NCI-H748 treated with DMSO at 0.1 percent for 48 hours (cell line): ENCODE measurements at regions not wholly inside any gene's neighbourhood (a gene's known extent, or its start where the extent isn't known, plus 50 kb on each side); places are given as distances from the start of the nearest gene placed in this dataset.
"Not testable (repeated sequence)": the region's sequence is repeated elsewhere in the genome, so short reads cannot be mapped to it uniquely, and the experiment has no call there.

Experiments used
- DNase-seq: peaks from one replicate; lab custom pipeline; 2025; lab: John Stamatoyannopoulos, UW

DNA sequence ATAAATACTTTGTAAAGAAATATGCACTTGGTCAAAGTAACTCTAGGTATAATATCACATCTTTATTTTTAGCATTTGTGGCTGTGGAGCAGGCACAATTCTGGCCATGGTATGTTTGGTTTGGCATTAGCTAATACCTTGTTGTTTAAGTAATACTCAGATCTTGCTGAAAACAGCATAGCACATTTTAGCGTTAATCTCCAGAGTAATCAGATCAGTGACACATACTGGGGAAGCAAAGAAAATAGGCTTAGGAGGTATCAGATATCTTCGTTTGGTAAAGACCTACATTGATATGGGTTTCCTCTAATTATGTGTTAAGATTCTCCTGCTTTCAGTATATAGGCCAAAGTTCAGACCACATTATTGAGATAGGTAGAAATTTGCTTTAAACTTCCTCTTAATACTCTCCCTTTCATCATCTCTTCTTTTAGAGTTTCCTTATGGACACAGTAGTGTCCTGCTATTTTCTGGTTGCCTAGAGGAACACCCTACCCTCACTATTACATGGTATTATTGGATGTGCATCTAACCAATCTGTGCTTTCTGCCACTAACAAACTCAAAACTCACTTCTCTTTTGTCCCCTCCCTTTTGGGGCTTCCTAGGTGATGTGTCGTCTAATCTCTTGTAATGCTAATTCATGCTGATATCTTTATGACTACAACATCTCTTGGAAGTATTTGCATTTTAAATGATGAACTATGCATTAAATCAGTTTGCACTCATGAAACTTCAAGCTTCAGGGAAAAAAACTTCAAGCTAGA, 437.3 kb upstream of the ADAMTSL1 start:
- DNase-seq, result no peak

DNA sequence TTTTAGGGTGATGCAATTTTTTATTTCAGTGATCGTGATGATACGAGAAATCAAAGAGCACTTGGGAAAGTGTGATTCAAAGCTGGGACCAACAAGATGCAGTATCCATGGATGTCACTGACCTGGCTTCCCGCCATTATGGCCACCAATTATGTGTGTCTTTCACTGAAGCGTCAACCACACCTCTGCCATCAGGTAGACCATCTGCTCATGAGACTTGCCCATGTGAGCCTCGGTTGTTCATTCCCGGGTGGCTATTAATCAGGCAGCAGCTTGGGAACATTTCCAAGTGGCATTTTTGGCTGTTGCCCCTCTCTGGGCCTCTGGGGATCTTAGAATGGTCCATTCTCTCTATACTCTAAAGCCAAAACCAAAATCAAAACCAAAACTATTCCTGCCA, 436.0 kb upstream of the ADAMTSL1 start:
- no peak for DNase-seq

DNA sequence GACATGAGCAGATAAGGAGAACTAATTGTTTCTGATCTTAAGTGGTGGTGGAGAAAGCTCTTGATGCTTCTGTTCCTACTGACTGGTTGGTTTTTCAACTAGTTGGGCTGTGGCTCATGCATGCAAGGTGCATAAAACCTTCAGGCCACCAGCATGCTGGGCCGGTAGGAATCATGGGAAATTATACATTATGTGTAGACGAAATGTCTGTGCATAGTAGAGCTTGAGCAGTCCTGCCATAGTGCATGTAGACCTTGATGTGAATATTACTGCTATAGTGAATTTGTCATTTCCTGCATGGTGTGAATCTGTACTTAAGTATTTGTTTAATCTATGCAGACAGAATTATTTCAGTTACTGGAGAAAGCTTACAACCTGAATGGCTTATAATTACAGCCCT, 433.6 kb upstream of the ADAMTSL1 start:
- DNase-seq, result no peak

DNA sequence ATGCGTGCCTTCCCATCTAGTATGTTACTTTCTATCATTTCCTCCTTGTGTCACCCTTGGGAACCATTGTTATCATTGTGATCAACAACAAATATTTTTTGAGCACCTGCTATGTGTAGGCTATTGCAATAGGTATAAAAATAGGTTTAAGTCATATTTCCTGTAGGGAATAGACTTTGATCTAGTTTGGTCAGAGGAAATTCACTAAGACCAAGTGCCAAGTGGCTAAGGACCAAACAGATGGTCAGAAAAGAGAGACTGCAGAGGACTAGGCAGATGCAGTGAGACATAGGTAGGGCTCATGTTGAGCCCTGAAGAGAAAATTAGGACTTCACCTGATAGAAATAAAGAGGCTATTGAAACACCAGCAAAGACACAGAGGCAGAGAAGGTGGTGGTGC, 430.0 kb upstream of the ADAMTSL1 start:
- no peak for DNase-seq

DNA sequence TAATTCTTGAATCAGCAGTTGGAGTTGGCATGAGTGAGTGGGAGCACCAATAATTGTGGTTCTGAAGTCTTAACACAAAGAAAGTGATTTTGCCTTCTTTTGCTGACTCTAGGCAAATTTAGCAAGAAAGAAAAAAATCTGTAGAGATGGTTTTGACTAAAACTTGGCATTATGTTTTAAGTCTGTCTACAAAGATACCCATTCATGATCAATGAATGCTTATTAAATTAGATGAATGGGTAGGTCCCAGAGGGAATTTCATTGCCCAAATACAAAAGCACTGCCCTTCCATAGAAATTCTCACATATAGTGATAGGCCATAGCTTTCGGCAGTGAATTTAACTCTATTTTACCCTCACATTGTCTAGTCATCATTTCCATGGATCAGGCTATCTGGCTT, 428.6 kb upstream of the ADAMTSL1 start:
- no peak for DNase-seq

DNA sequence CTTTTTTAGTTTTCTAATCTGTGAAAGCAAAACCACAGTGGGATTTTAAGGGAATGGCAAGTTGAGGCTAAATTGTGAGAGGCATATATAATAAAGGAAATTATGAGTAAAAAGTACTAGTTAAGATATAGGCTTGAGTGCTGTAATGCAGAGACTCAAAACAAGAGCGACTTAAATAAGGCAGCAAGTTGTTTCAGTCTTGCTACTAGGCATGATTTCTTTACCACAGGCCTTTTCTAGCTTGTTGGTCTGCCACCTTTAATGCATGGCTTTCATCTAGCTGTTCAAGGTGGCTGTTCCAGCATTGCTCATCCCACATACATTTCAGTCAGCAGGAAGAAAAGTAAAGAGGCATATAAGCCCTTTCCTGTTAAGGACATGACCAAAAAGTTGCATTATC, 427.9 kb upstream of the ADAMTSL1 start:
- DNase-seq, result no peak

DNA sequence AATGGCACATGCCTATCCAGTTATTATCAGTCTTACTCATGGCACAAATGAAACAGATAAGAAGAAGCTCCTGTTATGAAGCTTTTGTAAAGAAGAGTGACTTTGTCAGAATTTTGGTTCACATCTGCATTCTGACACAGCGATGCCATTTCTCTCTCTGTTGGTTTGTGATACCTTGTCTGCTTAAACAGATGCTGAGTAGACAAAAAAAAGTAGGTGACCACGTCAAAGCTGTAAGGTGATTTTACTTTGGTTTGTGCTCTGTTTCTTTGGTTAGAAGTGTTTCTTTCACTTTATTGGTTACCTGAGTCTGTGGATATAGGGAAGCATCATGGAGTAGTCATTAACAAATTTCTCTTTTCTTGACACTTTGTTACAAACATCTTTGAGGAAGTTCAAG, 422.3 kb upstream of the ADAMTSL1 start:
- DNase-seq, result no peak

DNA sequence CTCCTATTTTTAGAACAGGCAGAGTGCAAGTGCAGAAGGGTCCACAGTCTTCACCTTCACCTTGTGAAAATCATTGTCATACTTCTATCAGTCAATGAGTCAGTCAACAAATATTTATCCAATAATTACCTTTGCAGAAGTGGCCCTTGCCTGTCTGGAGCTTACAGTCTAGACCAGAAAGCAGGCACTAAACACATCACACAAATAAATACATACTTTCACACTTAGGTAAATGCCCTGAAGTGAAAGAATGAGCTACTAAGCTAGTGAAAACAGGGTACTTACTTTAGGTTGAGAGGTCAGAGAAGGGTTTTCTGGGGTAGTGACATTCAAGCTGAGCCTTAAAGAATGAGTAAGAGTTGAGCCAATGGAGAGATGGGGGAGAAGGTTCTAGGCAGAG, 421.9 kb upstream of the ADAMTSL1 start:
- no peak for DNase-seq

DNA sequence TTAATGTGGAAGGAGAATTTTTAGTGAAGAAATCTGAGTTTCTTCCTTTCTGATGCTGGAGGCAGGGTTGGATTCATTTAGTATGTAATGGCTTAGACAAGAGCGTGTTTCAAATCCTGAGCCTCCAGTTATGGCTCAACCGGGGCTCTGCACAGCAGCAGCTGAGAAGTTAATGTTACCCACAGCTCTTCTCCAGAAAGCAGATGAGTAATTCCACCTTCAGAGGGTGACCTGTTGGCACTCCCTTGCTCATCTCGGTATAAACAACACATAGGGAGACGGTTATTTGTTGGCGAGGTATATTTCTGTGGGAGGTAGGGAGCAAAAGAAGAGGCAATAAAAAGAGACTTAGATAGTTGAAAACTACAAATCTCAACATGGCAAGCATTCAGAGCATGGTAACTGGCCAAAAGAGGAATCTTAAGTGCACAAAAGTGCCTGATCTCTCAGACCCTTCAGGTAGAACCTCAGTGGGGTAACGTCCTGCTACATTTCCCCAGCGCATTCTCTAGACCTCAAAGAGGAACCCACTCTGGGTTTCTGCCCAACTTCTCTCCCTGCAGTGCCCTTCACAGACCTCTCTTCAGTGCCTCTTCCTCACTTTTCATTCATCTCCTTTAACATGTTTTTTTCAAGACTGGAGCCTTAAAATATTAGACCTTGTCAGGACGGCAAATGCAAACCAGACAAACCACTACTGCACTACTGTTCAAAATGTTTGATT, 417.5 kb upstream of the ADAMTSL1 start:
- DNase-seq, result no peak

DNA sequence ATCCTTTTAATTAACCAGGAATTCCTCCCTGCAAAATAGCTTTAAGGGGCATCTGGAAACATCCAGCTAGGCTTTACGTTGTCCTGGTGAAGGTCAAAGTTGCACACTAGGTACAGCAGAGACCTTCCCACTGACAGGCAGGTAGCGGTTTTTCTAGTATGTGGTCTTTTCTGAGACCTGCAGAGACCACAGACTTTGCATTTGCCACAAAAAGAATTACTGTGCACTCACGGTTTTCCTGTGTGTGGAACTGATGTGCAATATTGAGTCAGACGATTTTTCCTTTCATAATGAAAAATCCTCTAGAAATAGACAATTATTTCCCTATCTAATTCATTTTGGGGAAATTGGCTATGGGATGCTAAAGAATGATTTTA, 417.0 kb upstream of the ADAMTSL1 start:
- no peak for DNase-seq

DNA sequence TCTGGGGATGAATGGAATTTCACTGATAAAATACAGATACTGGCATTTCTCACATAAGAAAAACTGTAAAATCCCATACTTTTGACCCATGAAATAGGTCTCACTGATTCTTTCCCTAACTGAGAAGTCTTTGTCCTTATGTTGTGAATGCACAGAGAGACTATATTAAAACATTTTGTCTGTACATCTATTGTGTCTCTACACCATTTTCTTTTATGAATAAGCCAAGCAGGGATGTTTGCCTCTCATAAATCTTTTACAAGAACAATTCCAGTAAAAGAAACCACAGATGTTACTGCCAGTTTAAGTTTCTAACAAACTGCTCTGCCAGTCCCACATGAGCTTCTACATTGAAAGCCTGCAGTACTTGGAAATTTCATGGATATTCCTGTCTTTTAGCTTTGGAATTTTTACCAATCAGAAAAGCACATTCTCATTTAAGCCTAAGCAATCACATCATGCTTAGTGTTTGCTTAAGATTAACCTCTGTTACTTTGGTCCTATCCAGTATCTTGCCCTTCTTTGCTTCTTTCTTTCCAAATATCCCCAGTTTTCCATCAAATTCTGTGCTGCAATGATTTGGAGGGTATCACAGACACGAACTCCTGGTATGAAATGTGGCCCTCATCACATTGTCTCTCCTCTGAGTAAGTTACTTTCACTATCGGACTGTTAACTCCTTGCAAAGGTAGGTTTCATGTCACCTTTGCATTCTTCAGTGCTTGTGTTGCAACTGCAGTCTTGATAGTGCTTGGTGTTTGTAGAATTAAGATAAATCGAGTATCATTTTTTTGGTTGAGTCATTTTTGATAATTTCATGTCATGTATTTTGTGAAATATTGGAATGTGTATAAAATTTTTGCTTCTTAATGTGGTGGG, 415.1 kb upstream of the ADAMTSL1 start:
- DNase-seq, result no peak

DNA sequence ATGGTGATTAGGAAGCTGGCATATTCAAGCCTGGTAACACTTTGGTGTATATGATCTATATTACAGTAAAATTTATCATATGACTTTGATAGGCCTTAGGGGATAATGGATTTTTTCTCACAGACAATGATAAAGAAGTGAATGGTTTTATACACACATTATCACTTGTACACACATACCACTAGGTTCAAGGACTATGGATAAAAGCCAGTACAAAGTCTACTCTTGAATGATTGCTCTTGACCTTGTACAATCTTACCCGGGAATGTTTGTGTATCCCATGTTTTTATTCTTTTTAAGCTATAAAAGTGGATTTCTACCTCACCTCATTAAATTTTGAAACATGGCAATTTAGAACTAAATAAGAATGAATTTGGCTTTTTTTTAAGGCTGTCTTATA, 414.5 kb upstream of the ADAMTSL1 start:
- DNase-seq, result no peak

DNA sequence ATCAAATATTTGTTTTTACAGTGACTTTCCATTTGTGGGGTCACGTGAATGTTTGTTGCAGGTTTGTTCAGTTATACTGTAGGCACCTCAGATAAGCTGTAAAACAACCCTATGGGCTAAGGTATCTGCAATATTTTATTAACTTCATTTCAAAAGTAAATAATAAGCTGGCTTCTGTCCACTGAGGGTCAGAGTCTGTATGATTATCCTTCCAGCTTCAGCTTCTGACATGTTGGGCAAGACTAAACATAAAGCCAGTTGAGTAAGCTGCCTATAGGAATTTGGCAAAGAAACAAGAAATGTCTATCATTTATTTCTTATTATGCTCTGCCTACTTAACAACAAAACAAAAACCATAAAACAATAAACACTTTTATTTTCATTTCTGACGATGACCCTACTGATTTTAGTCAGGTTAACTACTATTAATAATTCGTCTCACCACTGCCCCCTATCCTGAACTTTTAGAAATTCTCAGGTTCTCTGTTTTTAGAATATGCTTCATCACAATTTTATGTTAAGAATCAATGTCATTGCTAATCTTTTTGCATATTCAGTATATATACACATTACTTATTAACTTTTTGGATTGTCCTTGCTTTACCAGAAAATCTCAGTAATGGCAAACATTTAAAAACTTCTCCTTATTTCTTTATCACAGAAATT, 413.6 kb upstream of the ADAMTSL1 start:
- DNase-seq, result no peak

DNA sequence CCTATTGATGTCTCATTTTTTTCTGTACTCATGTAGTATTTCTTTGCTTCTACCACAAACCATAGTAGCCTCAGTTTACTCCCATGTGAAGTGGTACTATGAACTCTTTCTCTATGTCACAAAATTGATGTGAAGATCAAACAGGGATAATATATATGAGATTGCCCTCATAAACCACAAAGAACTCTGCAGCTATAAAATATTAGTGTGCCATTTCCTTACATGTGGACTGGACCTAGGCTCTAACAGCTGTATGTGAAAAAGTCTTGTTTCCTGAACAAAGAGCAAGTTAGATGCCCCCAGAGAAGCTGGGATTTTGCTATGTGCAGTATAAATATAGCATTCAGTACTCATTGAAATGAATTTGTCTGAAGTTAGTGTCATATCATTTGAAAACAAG, 412.6 kb upstream of the ADAMTSL1 start:
- DNase-seq, result no peak

DNA sequence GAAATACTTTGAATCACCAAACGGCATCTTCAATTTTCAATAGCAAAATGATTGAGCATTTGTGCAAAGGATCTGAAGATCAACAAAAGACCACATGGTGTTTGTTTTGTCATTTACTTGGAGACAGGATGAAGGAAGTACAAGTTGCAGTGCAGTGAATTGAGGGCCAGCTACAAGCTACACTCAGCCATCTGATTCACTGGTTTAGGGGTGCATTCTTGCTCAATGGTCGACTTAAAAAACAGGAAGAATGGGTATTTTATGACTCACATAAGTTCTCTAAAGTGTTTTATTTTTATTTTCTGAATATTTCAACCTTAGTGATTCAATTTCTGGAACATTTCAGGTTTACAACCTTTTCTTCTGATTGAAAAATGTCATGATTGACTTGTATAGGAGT, 412.1 kb upstream of the ADAMTSL1 start:
- no peak for DNase-seq

DNA sequence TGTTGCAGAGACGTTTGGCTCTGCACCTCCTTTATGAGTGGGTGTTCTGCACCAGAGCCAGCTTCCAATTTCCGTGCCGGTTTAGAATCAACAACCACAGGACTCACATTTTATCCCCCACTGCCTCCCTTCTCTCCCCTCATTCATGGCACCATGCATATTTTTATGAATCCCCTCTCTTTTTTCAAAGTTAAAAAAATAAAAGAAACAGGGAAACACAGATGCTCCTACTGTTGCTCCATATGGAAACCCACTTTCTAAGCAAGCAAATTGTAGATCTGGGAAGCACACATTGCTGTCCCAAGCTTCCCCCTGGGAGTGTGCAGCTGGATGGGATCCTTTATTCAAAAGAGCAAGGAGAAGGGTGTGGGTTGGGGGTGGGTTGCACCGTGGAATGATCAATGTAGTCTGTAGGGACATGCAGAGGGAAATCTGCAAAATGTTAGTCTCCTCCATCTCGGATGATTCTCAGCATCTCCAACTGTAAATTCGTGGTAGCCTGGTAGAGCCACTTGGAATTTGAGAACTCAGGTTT, 410.0 kb upstream of the ADAMTSL1 start:
- DNase-seq, result no peak

DNA sequence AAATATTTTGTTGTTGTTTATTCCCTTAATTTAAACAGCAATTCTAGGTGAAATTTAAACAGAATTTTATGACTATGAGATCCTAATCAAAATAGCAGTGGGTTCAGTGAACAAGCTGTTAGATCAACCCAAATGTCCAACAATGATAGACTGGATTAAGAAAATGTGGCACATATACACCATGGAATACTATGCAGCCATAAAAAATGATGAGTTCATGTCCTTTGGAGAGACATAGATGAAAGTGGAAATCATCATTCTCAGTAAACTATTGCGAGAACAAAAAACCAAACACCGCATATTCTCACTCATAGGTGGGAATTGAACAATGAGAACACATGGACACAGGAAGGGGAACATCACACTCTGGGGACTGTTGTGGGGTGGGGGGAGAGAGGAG, 407.3 kb upstream of the ADAMTSL1 start:
- not testable (repeated sequence) for DNase-seq

DNA sequence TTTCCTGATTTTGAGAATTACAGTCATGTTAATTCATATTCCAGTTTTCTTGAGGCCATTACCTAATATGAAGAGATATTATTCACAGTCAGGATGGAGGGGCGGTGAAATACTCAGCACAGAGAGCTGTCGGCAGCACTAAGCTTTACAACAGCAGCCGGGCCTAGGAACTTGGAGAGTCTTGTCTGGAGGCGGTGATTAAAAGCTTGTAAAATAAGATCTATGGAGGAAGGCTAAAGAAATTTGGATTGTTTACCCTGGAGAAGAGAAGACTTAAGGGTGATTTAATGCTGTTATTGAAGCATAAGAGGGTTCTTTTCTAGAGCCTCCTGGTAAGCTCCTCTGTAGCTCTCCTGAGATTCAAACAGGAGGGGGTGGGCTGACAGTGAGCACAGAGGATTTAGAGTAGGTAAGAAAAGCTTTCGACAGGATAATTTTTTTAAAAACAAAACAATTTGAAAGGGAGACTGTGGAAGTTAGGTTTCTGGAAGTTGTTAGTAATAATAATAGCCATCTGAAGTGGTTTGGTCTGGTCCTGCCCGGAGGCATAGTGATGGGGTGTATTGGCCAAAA, 406.3 kb upstream of the ADAMTSL1 start:
- no peak for DNase-seq

DNA sequence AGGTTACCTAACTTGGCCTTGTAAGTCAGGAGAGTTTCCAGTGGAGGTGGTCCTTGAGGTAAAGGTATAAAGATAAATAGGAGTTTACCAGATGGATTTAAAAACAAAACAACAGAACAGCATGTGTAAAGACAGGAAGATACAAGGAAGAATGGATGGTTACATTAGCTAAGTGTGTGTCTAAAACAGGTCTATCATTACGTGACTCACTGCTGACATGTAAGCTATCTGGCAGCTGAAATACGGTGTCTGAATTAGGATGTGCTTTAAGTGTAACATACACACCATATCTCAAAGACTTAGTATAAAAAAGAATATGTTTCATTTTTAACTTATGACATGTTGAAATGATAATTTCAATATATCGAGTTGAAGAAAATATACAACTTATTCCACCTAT, 405.1 kb upstream of the ADAMTSL1 start:
- no peak for DNase-seq

DNA sequence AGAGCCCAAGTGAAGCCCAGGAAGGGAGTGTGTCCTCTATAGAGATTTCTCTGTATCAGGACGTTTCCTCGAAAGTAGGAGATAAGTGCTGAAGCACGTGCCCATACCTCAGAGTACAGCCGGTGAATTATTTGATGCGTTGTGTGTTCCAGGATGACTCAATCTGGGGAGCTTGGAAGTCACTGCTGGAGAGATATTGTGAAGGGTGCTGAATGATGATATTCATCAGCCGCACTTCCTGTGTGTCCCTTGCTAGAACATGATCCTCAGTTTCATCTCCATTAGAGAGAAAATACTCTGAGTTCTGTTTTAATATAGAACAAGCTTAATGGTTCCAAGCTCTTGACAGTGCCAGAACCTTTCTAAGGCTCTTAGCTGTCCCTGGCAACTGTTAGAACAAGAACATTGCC, 402.3 kb upstream of the ADAMTSL1 start:
- no peak for DNase-seq

DNA sequence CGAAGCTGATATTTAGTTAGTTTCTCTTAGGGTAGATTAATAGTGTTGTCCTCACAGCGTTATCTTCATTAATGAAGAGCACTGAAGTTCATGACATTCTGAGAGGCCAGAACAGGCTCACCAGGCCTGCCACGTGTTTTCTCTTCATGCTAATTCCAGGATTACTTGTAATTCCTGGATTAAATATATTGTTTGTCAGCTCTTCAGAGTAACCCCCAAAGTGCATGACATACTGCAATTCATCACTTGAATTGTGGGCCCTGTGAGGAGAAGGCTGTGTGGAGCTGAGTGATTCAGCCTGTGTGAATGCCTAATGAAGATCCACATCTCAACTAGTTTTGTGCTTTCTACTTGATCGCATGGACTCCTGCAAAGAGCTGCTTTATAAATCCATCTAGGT, 401.0 kb upstream of the ADAMTSL1 start:
- DNase-seq, result no peak

DNA sequence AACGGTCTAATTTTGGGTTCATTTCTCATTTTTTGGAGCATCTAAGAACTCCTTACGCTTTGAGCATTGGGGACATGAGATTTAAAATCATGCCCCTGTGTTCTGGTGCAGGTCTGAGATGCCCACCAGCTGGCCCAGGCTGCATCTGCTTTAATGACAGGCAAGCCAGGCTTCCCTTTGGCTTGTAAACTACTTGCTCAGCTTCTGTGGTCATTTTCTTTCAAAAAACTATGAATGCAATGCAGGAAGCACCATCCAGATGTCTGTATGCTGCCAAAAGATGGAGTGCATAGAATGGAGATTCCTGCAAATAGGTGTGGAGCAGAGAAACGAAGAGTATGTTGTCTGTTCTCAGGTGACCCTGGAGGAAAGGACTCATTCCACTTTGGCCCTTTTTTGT, 399.9 kb upstream of the ADAMTSL1 start:
- DNase-seq, result no peak
